GM21367 (cell line): ENCODE measurements at regions not wholly inside any gene's neighbourhood (a gene's known extent, or its start where the extent isn't known, plus 50 kb on each side); places are given as distances from the start of the nearest gene placed in this dataset.
"Not testable (repeated sequence)": the region's sequence is repeated elsewhere in the genome, so short reads cannot be mapped to it uniquely, and the experiment has no call there.

ENCODE experiments used
- ATAC-seq: cut with Tn5 transposase; IDR thresholded peaks from one replicate; pipeline ENCODE4 v1.9.1; 2021; ENCODE audit not compliant: unreplicated experiment

DNA sequence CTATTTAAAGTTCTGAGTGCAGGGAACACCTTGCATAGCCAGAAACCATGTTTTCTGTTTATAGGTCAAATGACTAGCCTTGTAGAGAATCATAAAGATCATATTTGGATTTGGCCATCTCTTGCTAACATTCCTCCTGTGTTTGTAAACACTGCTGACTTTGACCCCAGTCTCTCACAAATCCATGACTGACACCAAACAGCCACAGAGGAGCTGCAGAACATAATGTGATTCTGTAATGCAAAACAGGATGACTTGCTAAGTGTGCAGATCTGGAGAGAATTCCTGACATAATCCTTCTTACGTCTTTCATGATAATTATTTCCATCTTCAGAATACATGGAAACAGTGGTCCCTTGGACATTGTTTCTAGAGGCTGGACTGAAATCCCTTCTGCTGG lies 211.8 kb downstream of the BMP4 start:
- ATAC-seq = no peak

DNA sequence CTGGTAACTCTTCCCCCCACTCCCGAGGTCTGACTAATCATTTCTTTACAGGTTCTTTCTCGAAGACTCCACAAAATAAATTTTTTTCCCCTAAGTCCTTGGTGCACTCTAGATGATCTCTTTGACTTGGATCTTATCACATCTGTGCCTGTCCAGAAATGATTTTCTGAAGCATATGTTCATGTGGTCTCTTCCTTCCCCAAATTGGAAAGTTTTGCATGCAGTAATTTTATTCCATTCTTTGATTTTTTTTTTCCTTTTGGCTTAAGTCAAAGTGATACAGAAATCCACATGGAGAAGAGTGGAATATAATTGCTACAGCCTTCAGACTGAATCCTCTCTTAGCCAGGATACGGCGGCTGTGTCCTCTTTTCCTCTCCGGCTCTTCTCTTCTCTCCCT lies 213.3 kb downstream of the BMP4 start:
- no peak for ATAC-seq

DNA sequence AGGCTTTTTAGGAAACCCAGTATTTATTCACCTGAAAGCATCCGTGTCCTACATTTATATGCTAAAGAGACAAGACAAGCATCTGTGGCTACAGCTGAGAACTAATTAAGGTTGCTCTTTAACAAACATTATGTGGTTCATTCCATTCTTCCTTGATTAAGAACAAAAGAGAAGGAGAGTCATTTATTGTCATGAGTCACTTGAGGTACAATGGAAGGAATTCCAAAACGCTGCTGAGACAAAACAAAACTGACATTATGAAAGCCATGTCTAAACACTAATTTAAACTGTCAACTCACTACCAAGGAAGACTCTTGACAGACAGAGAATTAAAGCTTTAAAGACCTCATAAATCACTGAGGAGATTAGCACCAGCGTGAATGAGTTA lies 214.4 kb downstream of the BMP4 start:
- ATAC-seq = no peak

DNA sequence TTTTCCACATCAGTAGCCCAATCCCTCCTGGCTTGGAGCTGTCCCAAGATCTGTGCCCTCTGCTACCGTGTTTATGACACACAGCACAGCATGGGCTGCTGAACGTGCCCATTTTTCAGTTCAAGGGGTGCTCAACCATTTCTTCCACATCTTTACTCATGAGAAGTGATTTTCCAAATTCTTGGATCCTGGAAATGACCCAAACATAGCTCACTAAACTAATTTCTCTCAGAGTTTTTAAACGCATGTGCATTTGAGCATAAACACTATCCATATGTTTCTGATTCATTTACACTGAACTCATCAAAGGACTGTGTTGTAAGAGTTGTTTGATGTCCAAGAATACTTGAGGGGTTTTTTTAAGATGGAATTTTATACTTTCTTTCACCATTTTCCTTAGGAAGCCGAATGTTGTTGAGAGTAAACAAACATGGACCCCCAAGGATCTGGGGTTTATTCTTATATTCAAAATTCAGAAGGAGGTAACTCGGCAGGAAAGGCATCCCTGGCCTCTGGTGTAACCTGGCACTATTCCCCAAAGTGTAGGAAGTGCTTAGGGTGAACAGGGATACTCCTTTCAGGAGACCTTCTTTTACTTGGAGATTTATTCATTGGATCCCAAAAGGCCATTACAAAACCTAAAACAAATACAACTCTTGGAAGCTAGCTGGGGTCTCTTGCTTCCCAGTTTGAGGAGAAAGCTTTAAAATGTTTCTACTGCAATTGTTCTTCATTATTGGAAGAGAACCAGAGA lies 215.0 kb downstream of the BMP4 start:
- ATAC-seq = no peak

DNA sequence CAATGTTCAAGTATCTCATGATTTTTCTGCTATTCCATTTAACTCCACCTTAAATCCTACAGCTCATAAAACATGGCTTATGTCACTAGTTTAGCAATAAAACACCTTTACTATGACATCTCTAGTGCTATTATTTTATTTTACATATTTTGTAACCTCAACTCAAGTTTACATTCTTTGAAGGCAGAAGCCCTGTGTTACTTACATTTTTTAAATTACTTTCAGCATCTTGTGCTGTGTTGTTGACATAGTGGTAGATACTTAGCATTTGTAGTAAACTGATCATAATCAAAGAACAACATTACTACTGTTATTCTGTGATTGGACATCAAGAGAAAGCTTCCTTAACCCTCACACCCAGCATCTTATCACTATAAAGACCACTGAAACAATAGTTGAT lies 216.1 kb downstream of the BMP4 start:
- no peak for ATAC-seq

DNA sequence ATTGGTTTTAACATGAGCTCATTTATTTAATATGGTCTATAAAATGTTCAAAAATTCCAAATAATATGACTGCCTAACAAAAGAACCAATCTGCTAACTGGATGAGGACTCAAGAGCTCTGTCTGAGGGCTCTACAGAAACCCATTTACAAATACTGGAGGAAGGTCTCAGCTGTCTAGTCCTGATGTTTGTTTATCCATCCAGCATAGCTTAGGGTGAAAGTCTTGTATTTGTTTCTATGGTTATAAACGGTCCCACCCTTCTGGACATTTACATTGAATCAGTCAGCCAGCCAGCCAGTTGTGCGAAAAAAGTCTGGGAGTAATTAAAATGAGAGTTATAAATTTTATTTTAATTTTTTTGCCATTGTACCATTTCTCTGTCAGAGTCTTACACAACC lies 220.7 kb downstream of the BMP4 start:
- no peak for ATAC-seq

DNA sequence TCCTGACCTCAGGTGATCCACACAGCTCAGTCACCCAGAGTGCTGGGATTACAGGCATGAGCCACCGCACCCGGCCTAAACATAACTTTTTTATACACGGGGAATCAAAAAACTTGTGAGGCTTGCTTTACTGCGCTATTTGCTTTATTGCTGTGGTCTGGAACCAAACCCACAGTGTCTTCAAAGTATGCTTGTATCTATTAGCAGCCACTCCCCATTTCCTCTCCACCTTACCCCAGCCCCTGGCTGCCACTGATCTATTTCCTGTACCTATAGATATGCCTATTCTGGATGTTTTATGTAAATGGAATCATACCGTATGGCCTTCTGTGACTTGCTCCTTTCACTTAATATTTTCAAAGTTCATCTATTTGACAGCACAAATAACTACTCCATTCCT lies 233.4 kb downstream of the BMP4 start:
- ATAC-seq = no peak

DNA sequence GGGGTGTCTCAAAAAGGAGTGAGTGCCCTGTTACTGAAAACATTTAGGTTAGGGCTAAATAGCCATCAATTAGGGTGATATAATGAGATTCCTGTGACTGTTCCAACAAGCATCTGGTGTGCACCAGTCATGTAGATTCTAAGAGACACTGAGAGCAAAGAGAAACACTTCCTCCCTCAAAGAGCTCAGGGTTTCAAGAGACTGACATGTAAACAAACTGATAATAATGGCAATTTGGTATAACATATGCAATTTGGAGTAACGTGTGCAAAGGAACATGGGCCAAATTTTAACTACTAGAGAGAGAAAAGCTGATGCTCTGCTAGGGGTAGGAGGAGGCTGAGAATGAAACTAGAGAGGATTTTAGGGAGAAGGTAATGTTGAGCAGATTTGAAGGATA lies 237.1 kb downstream of the BMP4 start:
- ATAC-seq = no peak

DNA sequence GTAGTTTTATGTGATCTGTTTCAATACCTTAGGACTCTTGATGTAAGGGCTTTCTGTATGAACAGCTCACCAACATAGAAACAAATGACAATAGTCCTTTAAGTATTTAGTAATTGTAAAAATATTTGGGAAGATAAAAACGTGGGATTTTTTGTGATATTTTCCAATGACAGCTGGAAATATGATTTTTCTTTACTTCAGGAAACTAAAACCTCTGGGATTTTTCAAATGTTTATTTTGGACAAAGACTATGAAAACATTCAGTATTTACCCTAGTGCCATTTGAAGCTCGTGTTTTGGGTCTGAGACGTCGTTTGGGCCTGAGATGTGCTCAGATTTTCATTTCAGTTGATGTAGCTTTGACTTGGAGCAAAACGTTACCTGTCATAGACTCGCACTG lies 240.0 kb downstream of the BMP4 start:
- ATAC-seq = no peak

DNA sequence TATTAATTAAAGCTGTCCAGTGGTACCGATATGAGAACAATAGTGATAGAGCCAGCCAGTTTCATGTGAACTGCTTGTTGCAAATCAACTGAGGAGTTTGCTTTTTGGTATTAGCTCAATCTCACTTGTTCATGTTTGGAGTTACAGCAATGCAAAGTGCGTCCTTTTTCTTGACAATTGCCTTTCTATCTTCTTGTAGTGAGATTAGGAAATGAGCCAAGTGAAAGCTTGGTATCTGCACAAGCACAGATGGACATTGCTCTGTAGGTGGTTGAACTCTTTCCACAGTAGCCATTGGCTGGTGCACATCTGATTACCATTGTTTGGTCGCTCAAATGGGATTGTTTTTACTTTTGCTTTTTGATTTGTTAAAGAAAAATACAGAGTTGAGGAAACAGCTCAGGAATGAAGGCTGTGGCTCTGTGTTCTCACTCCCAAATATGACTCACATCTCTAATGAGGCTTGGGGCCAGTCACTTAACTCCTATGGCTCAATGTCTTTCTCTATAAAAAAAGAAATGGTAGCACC lies 241.4 kb downstream of the BMP4 start:
- no peak for ATAC-seq

DNA sequence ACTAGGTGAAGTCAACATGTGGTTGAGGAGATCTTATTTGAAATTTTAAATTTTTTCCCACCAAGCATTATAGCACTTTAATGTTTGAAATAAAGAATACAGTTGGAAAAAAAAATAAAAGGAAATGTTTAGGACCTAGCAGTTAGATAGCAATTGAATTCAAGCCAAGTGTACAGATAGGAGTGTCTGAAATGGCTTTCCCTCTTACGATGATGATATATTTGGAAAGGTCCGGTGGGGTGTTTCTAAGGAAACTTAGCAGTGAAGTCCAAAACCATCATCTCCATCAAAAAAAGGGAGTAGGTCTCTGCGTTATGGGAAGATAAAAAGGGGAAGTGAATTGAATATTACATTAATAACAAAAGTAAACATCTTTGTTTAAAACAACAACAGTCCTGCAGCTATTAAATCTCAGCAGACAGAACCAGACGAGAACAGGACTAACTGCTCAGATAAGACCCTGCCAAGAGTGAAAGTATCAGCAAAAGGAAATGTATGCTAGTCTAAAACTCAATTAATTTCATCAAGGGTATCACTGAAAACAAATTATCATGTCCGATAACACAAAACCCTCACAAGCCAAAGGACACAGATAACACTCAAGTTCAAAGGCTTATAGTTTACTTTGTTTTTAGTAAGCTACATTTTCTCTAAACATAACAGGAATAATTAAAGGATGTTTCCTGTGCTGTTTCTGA lies 242.0 kb downstream of the BMP4 start:
- no peak for ATAC-seq

DNA sequence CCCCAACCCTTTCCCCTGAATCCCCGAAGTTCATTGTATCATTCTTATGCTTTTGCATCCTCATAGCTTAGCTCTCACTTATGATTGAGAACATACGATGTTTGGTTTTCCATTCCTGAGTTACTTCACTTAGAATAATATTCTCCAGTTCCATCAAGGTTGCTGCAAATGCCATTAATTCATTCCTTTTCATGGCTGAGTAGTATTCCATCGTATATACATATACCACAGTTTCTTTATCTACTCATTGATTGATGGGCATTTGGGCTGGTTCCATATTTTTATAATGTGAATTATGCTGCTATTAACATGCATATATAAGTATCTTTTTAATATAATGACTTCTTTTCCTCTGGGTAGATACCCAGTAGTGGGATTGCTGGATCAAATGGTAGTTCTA lies 243.7 kb downstream of the BMP4 start:
- ATAC-seq = not testable (repeated sequence)

DNA sequence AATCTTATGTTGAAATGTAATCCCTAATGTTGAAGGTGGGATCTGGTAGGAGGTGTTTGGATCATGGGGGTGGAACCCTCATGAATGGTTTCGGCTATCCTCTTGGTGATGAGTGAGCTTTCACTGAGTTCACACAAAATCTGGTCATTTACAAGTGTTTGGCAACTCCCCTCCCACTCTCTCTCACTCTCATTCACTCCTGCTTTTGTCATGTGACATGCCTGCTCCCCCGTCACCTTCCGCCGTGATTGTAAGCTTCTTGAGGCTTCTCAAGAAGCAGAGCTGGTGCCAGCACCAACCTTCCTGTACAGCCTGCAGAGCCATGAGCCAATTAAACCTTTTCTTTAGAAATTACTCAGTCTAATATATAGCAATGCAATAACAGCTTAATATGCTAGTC lies 245.4 kb downstream of the BMP4 start:
- no peak for ATAC-seq

DNA sequence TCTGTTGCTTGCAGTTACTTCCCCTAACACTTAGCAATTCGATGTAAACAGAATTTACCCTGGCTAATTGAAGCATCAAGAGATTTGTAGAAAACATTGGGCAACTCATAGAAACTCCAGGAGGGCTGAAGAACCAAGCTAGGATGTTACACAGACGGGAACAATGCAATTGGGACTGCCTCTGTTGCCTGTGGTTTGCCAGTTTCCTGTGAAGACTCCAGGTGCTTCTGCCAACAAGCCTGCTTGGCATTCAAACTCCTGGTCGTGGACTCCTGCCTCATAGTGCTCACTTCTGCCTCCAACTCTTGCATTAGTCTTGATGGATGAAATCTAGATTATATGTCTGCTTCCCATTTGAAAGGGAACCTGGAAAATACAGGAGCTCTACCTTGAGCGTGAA lies 246.0 kb downstream of the BMP4 start:
- no peak for ATAC-seq

DNA sequence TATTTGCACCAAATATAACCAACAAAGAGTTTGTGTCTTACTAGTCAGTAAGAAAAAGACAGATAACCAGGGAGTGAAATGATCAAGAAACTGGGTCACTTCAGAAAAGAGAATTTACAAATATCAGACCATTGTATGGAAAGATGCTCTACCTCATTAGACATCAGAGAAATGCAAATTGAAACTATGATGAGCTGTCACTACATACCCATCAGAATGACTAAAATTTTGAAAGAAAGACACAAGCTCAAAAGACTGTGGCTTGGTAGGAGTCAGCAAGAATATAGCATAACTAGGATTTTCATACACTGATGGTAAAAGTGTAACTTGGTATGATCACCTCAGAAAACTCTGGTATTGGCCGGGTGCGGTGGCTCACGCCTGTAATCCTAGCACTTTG lies 247.2 kb downstream of the BMP4 start:
- no peak for ATAC-seq

DNA sequence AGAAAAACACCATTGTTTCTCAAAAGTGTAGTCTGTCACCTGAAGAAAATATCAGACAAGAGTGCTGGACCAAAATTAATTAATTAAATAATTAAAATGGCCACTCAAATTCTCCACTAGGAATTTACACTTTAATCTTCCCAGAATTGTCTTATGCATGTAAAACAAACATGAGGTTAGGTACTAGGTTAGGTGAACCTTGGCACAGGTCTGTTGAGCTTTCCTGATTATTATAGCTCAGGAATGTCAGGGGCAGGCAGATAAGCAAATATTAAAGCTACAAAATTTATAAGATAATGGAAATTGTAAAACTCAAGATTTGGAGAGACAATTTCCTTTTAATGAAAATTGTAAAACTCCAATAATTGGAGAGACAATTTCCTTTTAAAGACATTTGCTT lies 253.2 kb downstream of the BMP4 start:
- no peak for ATAC-seq

DNA sequence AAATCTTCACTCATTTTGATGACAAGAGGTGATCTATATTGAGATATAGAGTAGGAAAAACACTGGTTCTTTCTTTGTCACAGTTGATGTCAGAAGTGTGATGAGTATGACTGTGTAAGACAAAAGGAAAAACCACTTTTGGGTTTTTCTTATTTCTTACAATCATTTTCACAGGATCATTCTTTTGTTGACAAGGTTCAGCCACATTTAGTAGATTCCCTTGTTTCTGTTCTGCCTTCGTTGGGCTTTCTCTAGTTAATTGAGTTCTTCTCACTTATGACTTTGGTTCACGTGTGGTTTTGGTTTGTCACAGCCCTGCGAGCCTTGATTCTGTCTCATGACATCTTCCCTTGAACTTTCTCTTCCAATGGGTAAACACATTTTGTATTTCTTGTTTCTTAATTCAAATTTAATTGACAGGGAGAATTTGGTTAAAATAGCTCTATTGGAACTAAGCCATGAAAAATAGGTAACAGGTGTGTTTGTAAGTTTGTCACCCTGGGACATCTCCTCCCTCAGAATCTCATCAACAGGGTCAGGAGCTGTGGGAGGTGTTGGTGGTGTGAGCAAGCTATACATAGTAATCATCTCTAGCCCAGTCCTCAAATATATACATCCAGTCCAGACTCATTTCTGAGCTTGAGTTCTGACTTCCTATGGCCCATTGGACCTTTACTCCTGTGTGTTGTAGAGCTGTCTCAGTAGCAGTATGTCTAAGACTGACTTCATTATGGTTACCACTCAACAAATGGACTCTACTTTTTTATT lies 255.3 kb downstream of the BMP4 start:
- no peak for ATAC-seq

DNA sequence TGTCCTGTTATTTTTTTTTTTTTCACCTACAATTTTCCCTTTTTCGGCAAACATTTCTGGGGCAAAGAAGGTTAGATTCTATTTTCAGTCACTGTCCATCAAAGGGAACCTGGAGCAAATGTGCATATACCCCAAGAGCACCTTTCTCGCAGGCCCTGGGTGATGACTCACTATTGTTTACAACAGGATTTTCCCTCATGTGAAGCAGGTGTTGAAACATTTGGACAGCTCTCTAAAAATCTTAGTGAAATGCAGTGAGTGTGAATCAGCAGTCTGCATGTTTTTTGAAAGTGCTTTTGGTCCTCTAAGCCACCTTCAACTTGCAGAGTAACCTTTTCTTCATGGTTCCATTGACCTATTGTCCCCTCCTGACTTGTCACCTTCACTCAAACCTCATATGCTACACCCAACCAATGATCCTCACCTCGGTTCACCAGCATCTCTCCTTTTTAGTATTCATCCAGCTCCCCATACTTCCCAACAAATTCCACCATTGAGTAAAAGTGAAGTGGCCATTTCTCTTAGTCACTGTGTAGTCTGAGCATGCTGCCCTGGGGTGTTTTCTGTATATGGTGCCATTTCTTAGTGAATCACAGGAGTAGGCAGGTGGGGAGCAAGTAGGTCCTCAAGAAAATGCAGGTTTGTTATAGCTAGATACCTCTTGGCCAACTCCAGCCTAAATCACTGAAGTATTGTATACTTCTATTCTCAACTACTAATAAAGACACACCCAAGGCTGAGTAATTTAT lies 260.2 kb downstream of the BMP4 start:
- no peak for ATAC-seq

DNA sequence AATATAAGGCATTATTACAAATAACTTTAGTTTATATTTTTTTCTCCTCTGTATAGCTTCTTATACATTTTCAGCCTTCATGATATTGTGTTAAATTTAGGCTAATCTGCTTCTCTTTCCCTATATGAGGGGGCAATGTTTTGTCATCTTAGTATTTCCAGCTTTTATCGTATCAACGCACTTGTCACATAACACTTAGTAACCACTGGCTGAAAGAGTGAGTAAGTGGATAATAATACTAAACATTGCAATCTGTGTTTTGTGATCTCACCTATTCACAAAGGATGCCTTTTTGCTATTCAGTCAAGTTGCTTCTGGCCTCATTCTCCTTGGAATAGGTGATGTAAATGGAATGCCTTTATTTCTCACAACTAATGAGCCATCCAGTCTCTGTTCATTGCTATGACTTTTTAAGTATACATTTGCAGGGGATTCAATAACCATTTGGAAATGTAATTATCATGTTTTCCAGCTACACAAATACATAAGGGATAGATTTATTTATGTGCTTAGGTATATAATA lies 260.9 kb downstream of the BMP4 start:
- no peak for ATAC-seq

DNA sequence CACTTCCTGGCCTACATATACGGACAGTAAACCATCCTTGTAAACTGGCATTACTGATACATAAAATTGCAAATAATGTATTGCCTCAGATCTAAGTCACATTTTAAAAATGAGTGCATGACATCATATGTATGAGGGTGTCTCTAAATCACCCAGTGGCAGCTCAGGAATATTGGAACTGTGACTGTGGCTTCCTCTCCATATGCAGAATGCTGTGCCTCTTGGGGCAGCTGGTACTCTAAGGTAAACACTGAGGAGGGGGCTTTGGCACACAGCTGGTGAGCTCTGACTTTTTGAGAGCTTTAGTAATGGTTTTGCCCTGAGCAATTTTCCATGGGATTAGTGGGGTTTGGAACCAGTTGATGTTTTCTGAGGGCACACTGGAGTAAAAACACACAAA lies 263.7 kb downstream of the BMP4 start:
- no peak for ATAC-seq

DNA sequence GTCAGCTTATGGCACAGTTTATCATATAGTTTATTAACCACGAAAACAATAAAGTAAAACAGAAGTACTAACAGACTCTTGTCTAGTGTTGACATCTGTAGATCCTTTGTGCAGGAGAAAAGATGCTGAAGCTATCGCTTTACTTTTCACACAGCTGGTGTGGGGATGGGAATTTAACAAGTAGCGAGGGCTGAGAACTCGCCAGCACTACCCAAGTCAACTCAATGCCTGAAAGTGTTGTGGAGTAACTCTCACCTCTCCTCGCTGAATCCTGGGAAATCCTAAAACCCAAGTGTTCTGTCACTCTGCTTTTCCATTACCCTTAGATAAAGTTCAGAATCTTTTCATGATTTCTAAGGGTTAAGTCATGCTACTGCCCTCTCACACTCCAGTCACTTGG lies 264.2 kb downstream of the BMP4 start:
- ATAC-seq = no peak
